GM10266 (cell line): ENCODE measurements at regions not wholly inside any gene's neighbourhood (a gene's known extent, or its start where the extent isn't known, plus 50 kb on each side); places are given as distances from the start of the nearest gene placed in this dataset.
"Not testable (repeated sequence)": the region's sequence is repeated elsewhere in the genome, so short reads cannot be mapped to it uniquely, and the experiment has no call there.

Source experiments
- DNase-seq: peaks from one replicate; pipeline ENCODE4 v3.0.0; 2012; ENCODE audit errors: extremely low spot score
- CTCF ChIP-seq: IDR thresholded peaks from 2 replicates; pipeline ENCODE4 v1.5.1; 2012; ENCODE audit warnings: mild to moderate bottlenecking, low read depth; ENCODE audit not compliant: control insufficient read depth, insufficient read depth; ENCODE audit errors: missing control alignments

- no peak for TF ChIP-seq CTCF
- no peak for DNase-seq
These were observed 891.4 kb upstream of the C9orf72 start for GRCh38 chr9:28464481-28465216.

- no peak for TF ChIP-seq CTCF
- no peak for DNase-seq
These were observed 898.0 kb upstream of the C9orf72 start for GRCh38 chr9:28471261-28471660.

- no peak for TF ChIP-seq CTCF
- DNase-seq = no peak
These were observed 914.3 kb upstream of the C9orf72 start for GRCh38 chr9:28487561-28487960.

- no peak for DNase-seq
- TF ChIP-seq CTCF = no peak
These were observed 917.8 kb upstream of the C9orf72 start for GRCh38 chr9:28491121-28491520.

DNA sequence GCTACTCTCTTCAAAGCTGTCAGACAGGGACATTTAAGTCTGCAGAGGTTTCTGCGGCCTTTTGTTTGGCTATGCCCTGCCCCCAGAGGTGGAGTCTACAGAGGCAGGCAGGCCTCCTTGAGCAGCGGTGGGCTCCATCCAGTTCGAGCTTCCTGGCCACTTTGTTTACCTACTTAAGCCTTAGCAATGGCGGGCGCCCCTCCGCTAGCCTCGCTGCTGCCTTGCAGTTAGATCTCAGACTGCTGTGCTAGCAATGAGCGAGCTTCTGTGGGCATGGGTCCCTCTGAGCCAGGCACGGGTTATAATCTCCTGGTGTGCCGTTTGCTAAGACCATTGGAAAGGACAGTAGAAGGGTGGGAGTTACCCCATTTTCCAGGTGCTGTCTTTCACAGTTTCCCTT lies 924.9 kb upstream of the C9orf72 start:
- DNase-seq = not testable (repeated sequence)

- no peak for DNase-seq
- TF ChIP-seq CTCF = no peak
These were observed 928.9 kb upstream of the C9orf72 start for GRCh38 chr9:28502189-28502588.

DNA sequence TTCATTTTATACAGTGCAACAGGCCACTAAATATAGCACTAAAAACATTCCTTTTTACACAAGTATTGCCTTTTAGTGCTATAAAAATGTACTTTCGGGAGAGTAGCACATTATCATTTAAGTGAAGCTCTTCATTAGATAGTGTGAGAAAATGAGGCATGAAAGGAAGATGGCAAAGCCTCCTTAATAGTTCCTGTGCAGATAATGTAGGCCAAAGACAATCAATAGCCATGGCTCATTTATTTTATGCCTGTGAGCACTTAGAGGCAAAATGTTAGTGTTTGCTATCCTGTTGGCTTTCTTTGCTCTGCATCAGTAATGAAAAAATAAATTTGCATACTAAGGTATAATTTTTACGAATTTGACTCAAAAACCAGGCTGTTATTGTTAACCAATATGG lies 929.5 kb upstream of the C9orf72 start:
- no peak for DNase-seq
- TF ChIP-seq CTCF = no peak

DNA sequence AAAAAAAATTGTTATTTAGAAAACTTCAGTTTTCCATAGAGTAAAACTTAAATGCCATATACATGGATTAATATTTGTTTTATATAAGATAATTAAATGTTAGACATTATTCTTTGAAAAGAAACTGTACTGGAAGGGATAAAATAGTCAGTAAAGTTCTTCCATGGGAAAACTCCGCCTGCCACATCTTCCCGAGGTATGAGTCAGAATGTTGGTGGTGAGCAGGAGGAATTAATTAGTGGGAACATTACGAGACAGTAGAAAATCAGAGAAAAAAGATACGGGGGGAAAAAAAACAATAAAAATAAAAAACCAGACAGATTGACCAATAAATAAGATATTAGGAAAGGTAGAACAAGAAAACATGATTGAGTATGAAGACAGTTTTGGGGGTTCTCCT lies 930.3 kb upstream of the C9orf72 start:
- DNase-seq = no peak
- no peak for TF ChIP-seq CTCF
